DMS 273 treated with DMSO at 0.1 percent for 48 hours (cell line): ENCODE measurements at regions not wholly inside any gene's neighbourhood (a gene's known extent, or its start where the extent isn't known, plus 50 kb on each side); places are given as distances from the start of the nearest gene placed in this dataset.

Experiments
- DNase-seq: peaks from one replicate; lab custom pipeline; 2025; lab: John Stamatoyannopoulos, UW

GRCh38 chr14:42931308-42931707, 1324.6 kb downstream of the LRFN5 start:
- no peak for DNase-seq

GRCh38 chr14:42929806-42930480, 1323.3 kb downstream of the LRFN5 start:
- no peak for DNase-seq

GRCh38 chr14:42927313-42927712, 1320.6 kb downstream of the LRFN5 start:
- no peak for DNase-seq

DNA sequence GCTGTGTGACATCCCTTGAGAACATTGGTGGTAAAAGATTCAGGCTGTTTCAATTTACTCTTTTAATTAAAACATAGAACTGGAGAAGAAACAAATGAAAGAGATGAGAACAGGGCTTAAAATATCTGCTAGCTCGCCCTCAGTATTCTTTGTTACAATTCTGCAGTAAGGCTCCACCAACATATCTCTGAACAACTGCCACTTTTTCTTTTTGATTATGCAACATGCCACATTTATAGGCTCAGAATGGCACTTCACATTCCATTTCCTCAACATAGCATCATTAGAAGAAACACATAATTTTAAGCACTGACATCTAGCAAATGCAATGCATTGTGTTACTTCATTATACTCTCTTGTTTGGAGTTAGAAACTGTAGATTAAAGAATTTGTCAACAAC, 1315.2 kb downstream of the LRFN5 start:
- no peak for DNase-seq

GRCh38 chr14:42918615-42919014, 1311.9 kb downstream of the LRFN5 start:
- DNase-seq, result no peak

- no peak for DNase-seq
Observed at GRCh38 chr14:42911642-42912041, 1305.0 kb downstream of the LRFN5 start.

DNA sequence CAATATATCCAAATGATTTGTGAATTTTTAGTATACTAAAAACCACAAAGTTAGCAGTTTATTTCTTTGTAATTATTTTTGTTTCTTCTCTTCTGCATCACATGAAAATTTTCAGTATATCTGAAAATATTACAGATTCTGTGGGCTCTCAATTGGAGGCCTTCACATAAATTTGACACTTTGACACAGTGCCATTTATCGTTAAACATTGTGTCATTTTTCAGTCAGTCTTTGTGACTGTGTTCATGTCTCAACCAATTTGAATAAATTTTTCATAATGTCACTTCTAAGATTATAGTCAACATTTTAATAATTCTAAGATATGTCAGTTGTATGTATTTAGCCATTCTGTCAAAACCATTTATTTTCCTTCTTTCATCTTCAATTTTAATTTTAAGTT, 1303.0 kb downstream of the LRFN5 start:
- no peak for DNase-seq

GRCh38 chr14:42893183-42893582, 1286.5 kb downstream of the LRFN5 start:
- DNase-seq, result no peak

GRCh38 chr14:42884100-42884499, 1277.4 kb downstream of the LRFN5 start:
- no peak for DNase-seq

- no peak for DNase-seq
Observed at GRCh38 chr14:42877716-42878115, 1271.0 kb downstream of the LRFN5 start.

- no peak for DNase-seq
Observed at GRCh38 chr14:42872786-42873185, 1266.1 kb downstream of the LRFN5 start.

DNA sequence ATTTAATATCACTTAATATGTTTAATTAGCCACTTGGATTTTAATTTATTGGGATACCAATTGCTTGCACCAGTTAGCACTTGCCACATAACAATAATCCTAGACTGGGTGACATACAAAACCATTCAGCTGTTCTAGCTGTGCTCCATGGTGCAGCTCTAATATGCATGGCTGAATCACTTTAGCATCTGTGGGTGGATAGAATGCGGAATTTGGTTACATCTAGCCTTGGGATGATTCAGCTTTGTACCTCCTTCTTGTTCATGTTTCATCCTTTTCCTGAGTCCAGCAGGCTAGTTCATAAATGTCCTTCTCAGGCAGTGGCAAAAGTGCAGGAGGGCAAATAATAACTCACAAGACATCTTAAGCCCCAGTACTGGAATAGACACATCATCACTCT, 1263.0 kb downstream of the LRFN5 start:
- DNase-seq, result no peak

DNA sequence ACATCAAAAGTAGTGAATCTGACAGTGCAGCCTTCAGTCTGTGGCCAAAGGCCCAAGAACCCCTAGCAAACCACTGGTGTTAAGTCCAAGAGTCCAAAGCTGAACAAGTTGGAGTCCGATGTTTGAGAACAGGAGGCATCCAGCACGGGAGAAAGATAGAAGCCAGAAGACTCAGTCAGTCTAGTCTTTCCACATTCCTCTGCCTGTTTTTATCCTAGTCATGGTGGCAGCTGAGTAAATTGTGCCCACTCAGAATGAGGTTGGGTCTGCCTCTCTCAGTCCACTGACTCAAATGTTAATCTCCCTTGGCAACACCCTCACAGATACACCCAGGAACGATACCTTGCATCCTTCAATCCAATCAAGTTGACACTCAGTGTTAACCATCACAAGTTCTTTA, 1255.4 kb downstream of the LRFN5 start:
- DNase-seq, result no peak

DNA sequence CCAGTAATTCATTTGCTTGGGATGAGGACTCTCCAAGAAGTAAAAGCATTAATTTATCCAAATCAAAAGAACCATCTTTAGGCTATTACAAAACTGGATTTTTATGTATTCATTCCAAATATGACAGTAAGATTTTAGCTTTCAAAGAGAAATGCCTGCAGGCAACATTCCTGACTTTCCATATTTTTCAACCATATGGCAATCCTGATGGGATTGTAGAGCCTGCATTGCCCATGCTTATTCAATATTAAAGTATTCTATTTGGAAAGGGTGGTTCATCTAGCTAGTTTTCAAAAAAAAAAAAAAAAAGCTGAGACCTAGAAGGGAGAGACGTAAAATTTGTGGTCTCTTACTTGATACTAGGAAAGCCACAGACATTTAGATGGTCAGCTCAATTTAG, 1253.7 kb downstream of the LRFN5 start:
- DNase-seq, result no peak

GRCh38 chr14:42856106-42856505, 1249.4 kb downstream of the LRFN5 start:
- no peak for DNase-seq

DNA sequence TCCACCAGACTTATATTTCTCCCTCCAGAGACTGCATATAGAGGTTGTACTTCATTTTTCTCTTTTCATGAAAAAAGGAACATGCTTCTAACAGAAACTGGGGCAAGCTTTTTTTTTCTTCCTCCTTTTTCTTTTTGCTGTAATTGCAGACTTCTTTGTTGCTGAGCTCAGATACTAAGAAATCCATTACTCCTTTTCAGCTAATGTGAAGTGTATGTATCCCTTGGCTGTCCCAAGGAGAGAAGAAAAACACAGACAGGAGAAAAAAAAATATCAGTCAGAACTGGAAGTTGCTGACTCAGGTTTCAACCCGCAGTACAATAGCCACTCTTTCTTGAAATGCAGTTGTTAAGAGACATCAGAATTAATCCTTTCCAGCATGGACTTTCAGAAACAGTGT, 1248.4 kb downstream of the LRFN5 start:
- no peak for DNase-seq

- DNase-seq, result no peak
Observed at GRCh38 chr14:42854061-42854460, 1247.4 kb downstream of the LRFN5 start.

DNA sequence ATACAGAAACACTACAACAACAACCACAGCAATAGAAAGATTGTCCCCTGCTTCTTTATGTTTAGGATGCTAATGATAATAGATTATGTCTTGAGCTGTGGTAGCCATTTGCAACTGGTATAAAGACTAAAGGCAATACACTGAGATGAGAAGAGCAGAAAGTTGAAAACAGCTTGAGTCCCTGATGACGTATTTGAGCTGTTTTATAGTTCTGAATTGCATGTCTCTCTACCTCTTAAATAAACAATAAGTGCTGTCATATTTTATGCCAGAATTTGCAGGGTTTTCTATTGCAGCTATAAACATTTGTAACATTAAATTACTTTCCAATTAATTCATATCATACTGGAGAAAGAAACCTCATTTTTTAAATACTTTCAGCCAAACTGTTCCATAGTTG, 1242.0 kb downstream of the LRFN5 start:
- no peak for DNase-seq

DNA sequence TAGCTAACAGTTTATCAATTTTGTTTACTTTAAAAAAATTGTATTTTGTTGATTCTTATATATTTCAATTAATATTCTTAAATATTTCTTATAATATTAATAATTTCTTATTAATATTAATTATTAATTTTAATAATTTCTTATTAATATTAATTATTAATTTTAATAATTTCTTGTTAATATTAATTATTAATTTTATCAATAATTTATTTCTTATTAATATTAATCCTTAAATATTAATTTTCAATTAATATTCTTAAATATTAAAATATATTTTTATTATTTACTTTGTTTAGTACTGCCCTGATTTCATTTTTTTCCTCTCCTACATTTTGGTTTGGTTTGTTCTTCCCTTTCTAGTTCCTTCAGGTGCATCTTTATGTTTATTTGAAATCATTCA, 1208.1 kb downstream of the LRFN5 start:
- DNase-seq, result no peak

GRCh38 chr14:42806909-42807315, 1200.2 kb downstream of the LRFN5 start:
- DNase-seq, result no peak

DNA sequence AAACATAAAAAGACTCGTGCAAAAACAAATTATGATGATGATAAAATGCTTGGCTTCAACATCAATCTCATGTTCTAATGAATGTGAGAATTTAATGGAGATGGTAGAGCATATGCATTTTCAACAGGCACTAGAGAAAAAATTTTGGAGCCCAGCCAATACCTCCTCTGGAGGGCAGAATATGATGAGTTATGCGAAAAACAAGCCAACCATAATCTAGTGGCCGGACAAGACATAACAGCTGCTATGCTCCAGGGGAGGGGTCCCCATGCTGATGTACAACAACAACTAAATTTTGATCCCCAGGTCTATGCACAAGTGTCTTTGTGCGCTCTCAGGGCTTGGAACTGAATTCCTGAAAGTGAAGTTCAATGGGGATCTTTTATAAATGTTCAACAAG, 1197.5 kb downstream of the LRFN5 start:
- DNase-seq, result no peak

- no peak for DNase-seq
Observed at GRCh38 chr14:42802346-42802745, 1195.7 kb downstream of the LRFN5 start.

DNA sequence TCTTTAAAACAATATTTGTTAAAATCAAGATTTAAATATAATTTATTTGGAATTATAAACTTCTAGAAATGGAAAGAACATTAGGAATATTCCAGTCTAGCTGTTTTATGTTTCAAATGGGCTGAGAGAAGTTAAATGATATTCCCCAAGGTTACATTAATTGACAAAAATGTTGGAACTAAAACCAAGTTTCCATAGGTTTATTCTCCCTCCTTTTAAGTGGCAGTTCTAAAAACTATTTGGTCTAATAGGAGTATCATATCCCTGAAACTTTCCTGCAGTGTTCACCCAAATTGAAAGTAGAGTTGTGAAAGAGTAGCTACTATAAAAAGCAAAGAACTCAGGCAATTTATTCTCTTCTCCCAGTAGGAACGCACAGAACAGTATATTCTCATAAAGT, 1185.5 kb downstream of the LRFN5 start:
- DNase-seq, result no peak

GRCh38 chr14:42782754-42783153, 1176.1 kb downstream of the LRFN5 start:
- DNase-seq, result no peak

DNA sequence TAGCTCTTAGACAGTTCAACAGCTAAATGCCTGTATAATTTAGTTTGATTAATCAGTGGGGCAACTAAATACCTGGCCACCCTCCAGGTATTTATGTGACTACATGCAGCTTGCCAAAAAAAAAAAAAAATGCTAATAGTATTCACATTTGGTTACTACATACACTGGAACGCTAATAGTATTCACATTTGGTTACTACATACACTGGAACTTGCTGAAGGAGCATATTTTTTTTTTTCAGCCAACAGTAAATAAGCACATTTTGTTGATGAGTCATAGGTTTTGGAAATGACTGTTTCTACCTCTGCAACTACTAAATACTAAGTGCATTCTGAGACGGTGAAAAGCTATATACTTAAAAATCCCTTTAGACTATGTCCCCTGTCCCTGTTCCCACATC, 1172.3 kb downstream of the LRFN5 start:
- DNase-seq, result no peak
